ENCODE measurements at regions not wholly inside any gene's neighbourhood (a gene's known extent, or its start where the extent isn't known, plus 50 kb on each side); places are given as distances from the start of the nearest gene placed in this dataset.

- DNase-seq (ENCODE audit: low read depth in 2 of 3, low spot score in 1 of 3): no peak
These were observed 520.2 kb upstream of the ZWINT start for GRCh38 chr10:56881218-56881617.

DNA sequence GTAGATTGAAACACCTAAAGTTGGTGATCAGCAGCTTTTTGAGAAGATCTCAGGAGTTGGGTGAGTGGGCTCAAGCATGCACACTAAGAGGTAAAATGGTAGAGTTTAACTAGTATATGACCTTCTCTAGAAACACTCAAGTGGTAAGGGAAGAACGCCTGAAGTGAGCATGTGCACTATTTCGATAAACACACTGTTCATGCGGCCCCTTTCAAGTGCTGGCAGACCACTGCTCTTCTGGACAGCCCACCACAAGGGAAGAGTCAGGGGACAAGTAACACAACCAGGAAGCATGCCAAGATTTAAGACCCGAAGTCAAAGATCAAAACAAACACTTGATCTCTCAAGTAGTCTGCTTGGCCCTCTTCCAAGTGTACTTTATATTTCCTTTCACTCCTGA lies 519.5 kb upstream of the ZWINT start:
- no peak for DNase-seq (ENCODE audit: low read depth in 2 of 3, low spot score in 1 of 3)

DNA sequence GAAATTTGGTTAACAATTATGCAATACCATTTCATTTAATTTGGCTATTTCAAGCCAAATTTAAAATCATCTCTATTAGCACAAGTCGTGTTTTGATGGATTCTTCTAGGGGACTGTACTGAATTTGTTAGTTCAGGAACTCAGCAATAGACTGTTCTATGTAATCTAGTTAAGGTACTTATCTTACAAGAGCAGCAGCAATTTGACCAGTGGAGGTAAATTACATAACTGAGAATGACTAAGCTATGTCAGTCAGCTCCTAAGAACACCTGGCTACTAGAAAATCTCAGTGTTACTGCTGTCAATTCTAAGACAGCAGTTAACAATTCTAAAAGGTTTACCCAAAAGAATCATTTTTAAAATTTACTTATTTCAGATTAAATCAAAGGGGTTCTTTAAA lies 513.9 kb upstream of the ZWINT start:
- DNase-seq (ENCODE audit: low read depth in 2 of 3, low spot score in 1 of 3): no peak

DNA sequence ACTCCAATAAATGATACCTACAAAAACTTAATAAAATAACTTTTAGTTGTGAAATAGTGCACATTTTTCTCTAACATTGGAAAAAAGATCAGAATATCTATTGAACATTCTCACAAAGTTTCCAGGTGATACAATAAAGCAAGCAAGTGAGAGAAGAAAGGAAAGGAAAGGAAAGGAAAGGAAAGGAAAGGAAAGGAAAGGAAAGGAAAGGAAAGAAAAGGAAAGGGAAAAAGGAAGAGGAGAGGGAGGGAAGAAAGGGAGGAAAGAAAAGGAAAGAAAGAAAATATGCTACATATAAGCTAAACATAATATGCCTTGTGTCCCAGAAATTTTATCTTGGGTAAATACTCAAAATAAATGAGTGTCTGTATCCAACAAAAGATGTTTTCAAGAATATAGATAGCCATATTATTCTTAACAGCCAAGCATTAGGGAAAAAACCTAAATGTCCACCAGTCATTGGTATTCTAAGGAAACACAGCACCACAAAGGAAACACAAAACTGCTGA lies 510.2 kb upstream of the ZWINT start:
- no peak for DNase-seq (ENCODE audit: low read depth in 2 of 3, low spot score in 1 of 3)

DNA sequence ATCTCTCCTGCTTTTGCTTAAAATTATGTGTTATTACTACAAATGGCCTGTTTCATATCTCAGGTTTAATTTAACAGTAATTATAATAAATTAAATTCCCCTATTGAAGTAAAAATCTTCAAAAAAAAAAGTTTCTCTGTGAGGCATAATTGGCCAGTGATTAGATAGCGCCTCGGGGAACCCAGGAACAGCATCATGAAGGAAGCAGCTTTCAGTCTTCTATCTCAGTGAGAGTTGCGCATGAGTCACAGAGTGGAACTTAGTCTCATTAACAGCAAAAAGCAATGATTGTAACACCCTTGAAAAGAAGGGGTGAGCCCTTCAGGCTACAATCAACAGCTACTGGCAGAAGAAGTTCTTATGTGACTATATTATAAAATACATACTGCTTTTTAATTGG lies 506.2 kb upstream of the ZWINT start:
- DNase-seq (ENCODE audit: low read depth in 2 of 3, low spot score in 1 of 3): no peak

DNA sequence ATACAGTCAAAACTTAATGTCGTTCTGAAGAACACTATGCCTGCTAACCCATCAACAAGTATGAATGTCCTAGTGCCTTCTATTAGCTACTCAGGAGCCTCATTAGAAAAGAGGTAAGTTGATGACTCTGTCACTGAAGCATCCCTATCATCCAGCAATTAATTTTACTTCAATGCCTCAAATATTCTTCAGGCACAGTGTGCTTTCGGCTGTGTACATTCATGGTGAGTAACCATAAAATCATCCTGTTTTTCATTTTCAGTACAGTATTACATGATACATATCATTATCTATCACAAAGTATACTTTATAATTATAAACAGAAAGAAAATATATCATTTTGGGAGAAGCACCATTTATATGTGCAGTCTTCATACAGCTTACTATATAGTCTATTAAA lies 495.5 kb upstream of the ZWINT start:
- DNase-seq (ENCODE audit: low read depth in 2 of 3, low spot score in 1 of 3): no peak

GRCh38 chr10:56844978-56845529 lies 484.0 kb upstream of the ZWINT start:
- DNase-seq (ENCODE audit: low read depth in 2 of 3, low spot score in 1 of 3): no peak

GRCh38 chr10:56836659-56837058 lies 475.6 kb upstream of the ZWINT start:
- no peak for DNase-seq (ENCODE audit: low read depth in 2 of 3, low spot score in 1 of 3)

GRCh38 chr10:56831681-56832080 lies 470.6 kb upstream of the ZWINT start:
- no peak for DNase-seq (ENCODE audit: low read depth in 2 of 3, low spot score in 1 of 3)

DNA sequence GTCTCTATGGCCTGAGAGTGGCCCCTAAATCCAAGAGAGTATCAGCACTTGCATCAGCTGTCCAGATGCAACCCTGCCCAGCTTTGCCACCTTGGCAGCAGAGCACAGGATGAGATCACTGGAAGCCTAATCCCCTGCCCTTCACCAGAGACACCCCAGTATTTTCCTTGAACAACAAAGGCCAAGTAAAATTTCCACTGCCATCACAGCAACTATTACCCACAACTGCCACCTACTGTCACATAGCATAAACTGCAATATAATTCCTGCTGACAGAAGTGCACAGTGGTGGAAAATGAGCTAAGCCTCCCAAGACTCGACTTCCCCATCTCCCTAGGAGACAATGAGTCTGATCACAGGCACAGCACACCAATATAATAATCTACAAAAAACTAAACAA lies 462.8 kb upstream of the ZWINT start:
- DNase-seq (ENCODE audit: low read depth in 2 of 3, low spot score in 1 of 3): no peak

DNA sequence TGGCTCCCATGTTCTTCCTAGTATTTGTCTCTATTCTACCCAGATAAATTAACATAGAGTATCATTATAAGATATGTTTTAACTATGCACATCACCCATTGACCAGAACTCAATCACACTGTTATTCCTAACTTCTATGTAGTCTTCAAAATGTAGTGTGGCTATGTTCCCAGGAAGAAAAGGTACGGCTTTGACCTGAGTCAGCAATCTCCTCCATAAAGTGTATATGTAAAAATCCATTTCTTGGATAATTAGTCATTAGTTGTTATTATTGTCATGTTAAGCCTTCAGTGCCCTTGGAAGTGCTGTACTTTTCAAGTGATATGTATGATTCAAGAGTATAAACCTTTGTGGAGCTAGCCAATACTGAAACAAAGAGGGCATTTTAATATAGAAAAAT lies 444.0 kb upstream of the ZWINT start:
- no peak for DNase-seq (ENCODE audit: low read depth in 2 of 3, low spot score in 1 of 3)

DNA sequence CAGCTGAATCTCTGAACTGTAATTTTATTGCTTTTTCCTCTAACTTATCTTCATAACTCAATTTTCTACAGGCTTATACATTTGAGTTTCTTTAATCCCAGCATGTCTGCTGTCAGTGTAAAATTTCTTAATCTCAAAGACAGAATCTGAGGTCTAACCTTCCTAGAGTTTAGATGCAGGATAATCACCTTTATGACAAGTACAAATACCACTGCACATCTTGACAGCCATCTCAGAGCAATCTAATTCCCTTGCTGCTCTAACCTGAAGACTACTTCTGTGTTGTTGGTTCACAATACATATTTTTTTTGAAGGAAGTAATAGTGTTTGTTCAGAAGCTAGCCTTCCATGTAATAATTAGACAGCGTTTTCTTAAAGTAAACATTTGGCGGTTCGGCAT lies 424.2 kb upstream of the ZWINT start:
- no peak for DNase-seq (ENCODE audit: low read depth in 2 of 3, low spot score in 1 of 3)

DNA sequence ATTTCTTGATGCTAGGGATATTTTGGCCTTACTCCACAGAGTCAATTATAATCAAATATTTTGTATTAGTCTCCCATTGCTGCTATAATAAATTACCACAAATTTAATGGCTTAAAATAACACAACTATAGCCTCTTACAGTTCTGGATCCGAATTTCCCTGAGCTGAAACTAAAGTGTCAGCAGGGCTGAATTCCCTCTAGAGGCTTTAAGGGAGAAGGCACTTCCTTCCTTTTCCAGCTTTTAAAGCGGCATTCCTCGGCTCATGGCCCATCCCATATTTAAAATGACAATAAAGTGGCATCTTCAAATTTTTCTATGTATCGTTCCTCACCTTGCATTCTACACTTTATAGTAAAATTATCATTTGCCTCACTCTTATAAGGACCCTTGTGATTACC lies 421.4 kb upstream of the ZWINT start:
- DNase-seq (ENCODE audit: low read depth in 2 of 3, low spot score in 1 of 3): no peak

- no peak for DNase-seq (ENCODE audit: low read depth in 2 of 3, low spot score in 1 of 3)
These were observed 410.3 kb upstream of the ZWINT start for GRCh38 chr10:56771343-56771742.

- DNase-seq (ENCODE audit: low read depth in 2 of 3, low spot score in 1 of 3): no peak
These were observed 402.0 kb upstream of the ZWINT start for GRCh38 chr10:56763090-56763489.

GRCh38 chr10:56745490-56745889 lies 384.4 kb upstream of the ZWINT start:
- DNase-seq (ENCODE audit: low read depth in 2 of 3, low spot score in 1 of 3): no peak

GRCh38 chr10:56728349-56728748 lies 367.3 kb upstream of the ZWINT start:
- no peak for DNase-seq (ENCODE audit: low read depth in 2 of 3, low spot score in 1 of 3)

- no peak for DNase-seq (ENCODE audit: low read depth in 2 of 3, low spot score in 1 of 3)
These were observed 361.9 kb upstream of the ZWINT start for GRCh38 chr10:56722912-56723311.

DNA sequence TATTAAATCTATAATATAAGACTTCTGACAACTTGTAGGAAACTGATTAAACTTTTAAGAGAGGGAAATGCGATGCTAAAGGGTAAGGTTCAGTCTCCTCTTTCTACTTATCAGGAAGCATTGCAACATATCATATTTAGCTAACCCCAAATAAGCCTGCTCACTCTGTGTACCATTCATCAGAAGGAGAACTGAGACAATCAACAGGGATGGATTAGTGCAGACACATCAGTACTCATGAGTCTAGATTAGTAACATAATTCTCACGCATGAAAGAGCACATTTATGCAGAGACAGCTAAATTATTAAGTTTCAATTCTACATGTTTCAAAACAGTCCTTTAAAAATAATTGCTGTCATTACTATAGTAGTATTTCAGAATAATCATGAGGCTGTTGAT lies 354.2 kb upstream of the ZWINT start:
- no peak for DNase-seq (ENCODE audit: low read depth in 2 of 3, low spot score in 1 of 3)

DNA sequence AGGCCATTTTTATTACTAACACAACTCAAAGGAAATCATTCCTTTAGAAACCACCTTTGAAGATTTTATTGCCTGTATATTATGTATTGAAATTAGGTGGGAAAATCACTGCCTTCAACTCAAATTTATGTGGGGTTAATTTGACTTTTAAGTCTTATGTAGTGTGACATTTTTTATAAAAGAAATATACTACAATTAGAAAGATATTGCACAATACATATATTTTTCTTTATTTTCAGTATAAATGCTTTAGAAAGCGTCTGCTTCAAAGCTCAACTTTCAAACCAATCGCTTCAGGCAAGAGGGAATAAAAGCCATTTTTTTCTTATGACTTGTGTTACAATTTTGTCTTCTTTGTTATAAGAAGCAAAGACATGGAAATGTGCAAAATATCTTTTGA lies 337.4 kb upstream of the ZWINT start:
- no peak for DNase-seq (ENCODE audit: low read depth in 2 of 3, low spot score in 1 of 3)

GRCh38 chr10:56679578-56679977 lies 318.5 kb upstream of the ZWINT start:
- DNase-seq (ENCODE audit: low read depth in 2 of 3, low spot score in 1 of 3): no peak

DNA sequence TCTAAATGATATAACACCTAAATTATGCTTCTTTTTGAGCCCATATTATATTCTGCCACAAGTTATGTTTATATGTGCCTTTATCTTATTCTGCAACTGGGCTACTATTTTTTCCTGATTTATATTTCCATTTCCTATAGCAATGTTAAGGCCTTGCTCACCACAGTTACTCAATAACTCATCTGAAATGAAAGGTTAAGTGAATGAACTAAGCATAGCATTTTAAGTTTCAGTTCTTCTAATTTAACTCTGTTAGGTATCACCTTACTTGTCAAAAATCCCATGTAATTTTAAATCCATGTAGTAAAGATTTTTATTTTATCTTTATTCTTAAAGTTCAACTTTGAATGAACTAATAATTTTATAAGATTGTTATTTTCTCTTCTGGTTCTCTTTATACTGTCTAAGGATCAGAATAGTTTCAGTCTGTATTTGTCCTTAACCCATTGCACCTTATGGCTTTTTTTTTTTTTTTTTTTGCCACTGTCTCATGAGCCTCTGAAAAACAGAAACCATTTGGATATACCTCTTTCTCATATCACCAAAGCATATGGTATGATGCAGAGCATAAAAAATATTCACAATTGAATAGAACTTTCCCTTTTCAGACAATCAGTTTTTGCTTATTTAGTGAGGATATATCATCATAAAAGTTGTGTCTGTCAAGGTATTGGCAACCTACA lies 301.8 kb upstream of the ZWINT start:
- no peak for DNase-seq (ENCODE audit: low read depth in 2 of 3, low spot score in 1 of 3)

DNA sequence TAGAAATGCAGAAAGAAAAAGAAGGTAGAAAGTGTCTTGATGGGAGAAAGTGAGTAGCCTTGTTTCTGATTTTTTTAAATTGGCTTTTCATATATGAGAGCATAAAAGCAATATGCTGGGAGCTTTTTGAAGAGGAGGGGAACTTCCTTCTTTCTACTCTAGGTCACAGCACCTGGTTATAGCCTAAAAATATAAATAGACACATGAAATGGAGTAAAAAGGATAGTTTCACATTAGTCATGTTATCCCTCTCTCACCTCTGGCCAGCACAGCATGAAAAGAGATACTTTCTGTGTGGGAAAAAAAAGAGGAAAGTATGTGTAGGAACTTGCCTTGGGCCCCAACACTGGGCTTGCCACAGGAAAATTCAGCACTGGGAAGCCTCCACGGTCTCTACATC lies 292.2 kb upstream of the ZWINT start:
- no peak for DNase-seq (ENCODE audit: low read depth in 2 of 3, low spot score in 1 of 3)
